ENCODE measurements at regions not wholly inside any gene's neighbourhood (a gene's known extent, or its start where the extent isn't known, plus 50 kb on each side); places are given as distances from the start of the nearest gene placed in this dataset.
A peak's percentile ranks its signal among the peaks of the same experiment; 100 is the strongest.
"Not testable (repeated sequence)": the region's sequence is repeated elsewhere in the genome, so short reads cannot be mapped to it uniquely, and the experiment has no call there.

DNA sequence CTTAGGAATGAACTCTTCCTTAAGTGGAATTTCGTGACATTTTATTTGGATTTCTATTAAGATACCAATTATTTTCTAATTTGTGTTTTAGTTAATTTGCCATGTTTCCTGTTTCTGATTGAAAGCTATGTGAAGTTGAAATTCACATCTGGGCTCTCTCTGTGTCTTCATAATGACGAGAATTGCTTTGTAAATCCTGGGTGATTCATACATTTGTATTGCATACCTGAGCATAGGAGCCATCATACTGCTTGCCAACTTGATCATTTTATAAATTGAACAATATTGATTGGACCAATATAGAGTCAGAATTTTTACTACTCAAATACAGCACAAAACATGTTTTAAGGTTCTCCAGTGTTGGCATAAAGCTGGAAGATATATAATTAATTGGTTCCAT lies 817.9 kb downstream of the BRINP3 start:
- no peak for DNase-seq (ENCODE audit: low spot score)

- peak; percentile 20 for DNase-seq (ENCODE audit: low spot score)
Observed at GRCh38 chr1:189662190-189662589, 815.5 kb downstream of the BRINP3 start.

DNA sequence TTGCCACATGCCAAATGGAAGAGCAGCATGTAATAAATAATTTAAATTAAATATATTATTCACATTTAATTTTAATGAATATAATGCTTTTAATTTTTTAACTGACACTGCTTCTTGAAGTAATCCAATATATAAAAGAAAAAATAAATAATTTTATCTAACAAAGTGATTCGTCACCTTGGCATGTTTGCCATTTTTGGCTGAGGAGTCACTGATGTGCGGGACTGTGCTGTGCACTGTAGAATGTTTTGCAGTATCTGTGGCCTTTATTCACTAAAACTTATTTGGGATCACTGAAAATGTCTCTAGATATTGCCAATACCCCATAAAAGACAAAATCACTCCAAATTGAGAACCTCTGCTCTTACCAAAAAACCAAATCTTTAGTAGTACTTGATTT lies 807.8 kb downstream of the BRINP3 start:
- DNase-seq (ENCODE audit: low spot score), result no peak

DNA sequence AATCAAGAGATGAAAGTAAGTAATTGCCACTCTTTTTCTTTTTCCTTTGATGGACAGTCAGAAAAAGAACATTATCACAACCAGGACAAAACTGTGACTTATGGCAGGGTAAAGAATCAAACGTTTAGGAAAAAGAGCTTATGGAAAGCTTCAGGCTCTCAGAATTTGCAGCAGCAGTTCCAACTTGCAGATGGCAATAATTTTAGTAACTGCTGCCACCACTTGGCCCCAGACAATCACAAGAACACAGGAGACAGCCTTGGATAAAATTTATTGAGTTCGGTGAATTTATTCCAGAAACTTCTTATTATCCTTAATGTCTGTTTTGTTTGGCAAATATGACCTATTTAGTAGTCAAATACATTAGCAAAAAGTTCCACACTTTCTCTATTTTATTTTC lies 804.4 kb downstream of the BRINP3 start:
- DNase-seq (ENCODE audit: low spot score), result no peak

- DNase-seq (ENCODE audit: low spot score), result no peak
Observed at GRCh38 chr1:189675712-189676244, 801.9 kb downstream of the BRINP3 start.

GRCh38 chr1:189678779-189679178 lies 798.9 kb downstream of the BRINP3 start:
- no peak for DNase-seq (ENCODE audit: low spot score)

DNA sequence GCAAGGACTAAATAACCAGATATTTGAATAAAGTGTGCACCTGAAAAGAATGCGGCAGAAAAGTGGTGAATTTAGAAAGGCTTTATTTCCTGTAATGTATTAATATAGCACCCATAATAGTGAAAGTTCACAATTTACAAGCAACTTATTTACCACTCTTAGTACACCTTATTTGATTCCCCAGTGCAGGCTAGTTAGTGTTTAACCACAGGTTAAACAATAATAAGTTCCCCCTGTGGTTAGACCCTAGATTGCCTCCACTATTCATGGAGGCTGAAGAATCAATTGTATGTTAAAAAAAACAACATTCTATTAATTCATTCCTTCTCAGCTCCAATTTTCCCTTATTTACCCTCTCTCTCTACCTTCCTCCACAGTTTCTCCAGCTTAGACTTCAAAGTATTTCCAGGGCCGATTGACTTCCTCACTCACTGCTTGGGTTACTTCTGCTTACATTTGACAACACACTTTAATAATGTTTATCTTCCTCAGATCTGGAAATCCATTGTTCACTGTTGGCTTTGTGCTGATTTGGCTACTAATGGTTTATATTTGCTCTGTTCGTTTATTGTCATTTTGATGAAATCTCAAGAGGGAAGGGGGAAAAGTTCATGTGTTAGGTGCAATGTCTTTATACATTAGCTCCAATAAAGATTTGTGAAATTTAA lies 796.3 kb downstream of the BRINP3 start:
- no peak for DNase-seq (ENCODE audit: low spot score)

- no peak for DNase-seq (ENCODE audit: low spot score)
Observed at GRCh38 chr1:189682591-189682990, 795.1 kb downstream of the BRINP3 start.

DNA sequence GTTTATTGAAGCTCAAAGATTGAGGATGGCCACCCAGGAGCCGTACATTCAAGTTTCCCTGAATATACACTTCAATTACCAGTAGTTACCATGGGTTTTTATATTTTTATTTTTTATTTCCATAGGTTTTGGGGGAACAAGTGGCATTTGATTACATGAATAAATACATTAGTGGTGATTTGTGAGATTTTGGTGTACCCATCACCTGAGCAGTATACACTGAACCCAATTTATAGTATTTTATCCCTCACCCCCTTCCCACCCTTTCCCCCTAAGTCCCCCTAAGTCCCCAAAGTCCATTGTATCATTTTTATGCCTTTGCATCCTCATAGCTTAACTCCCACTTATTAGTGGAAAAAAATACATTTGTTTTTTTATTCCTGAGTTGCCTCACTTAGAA lies 791.4 kb downstream of the BRINP3 start:
- DNase-seq (ENCODE audit: low spot score), result no peak

GRCh38 chr1:189693140-189693539 lies 784.5 kb downstream of the BRINP3 start:
- no peak for DNase-seq (ENCODE audit: low spot score)

GRCh38 chr1:189696297-189696696 lies 781.4 kb downstream of the BRINP3 start:
- no peak for DNase-seq (ENCODE audit: low spot score)

DNA sequence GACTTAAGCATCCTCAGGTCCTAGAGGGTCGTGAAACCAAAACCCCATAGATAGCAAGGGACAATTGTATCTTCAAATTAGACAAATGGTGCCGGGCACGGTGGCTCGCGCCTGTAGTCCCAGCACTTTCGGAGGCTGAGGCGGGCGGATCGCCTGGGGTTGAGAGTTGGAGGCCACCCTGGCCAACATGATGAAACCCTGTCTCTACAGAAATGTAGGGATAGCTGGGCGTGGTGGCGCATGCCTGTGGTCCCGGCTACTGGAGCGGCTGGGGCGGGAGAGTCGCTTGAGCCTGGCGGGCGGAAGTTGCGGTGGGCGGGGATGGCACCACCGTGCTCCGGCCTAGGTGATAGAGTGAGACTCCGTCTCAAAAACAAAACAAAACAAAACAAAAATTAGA lies 780.6 kb downstream of the BRINP3 start:
- DNase-seq (ENCODE audit: low spot score), result no peak

DNA sequence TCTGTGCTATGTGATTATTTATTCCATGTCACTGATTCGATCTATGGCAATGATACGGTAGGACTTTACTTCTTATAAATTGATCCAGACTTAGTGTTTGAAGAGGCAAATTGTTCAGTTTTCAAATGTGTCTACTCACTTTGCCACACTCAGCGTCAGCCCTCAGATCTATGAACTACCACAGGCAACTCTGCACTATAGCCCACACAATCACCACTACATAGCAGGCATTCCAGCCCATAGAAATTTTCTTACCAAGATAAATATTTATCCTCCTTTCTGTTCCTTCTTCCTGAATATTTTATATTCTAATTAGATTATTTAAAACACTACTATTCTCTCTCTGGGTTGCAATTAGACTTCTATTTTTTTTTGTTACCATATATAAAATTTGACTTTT lies 776.1 kb downstream of the BRINP3 start:
- DNase-seq (ENCODE audit: low spot score), result no peak

- no peak for DNase-seq (ENCODE audit: low spot score)
Observed at GRCh38 chr1:189706594-189706993, 771.1 kb downstream of the BRINP3 start.

DNA sequence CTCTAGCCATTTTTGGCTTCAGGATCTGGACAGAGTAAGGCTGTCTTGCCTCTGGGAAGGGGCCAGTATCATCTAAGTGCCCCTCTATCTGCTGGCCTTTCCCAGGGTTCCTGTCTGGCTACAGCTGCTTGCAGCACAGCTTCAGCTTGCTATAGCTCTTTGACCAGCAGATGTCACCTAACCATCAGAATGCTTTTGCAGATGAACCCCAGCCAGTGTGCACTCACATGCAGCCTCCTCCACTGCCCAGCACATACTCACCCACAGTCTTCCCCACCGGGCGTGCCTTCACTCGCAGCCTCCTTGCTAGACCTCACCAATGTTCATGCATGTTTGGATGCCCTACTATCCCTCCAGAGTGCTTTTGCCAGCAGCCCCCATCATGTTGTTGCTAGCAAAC lies 769.0 kb downstream of the BRINP3 start:
- no peak for DNase-seq (ENCODE audit: low spot score)

DNA sequence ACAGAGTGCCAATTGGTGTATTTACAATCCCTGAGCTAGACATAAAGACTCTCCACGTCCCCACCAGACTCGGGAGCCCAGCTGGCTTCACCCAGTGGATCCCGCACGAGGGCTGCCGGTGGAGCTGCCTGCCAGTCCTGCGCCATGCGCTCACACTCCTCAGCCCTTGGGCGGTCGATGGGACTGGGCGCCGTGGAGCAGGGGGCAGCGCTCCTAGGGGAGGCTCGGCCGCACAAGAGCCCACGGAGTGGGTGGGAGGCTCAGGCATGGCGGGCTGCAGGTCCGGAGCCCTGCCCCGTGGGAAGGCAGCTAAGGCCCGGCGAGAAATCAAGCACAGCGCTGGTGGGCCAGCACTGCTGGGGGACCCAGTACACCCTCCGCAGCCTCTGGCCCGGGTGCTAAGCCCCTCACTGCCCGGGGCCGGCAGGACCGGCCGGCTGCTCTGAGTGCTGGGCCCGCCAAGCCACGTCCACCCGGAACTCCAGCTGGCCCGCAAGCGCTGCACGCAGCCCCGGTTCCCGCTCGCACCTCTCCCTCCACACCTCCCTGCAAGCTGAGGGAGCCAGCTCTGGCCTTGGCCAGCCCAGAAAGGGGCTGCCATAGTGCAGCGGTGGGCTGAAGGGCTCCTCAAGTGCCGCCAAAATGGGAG lies 759.4 kb downstream of the BRINP3 start:
- DNase-seq (ENCODE audit: low spot score), result not testable (repeated sequence)

DNA sequence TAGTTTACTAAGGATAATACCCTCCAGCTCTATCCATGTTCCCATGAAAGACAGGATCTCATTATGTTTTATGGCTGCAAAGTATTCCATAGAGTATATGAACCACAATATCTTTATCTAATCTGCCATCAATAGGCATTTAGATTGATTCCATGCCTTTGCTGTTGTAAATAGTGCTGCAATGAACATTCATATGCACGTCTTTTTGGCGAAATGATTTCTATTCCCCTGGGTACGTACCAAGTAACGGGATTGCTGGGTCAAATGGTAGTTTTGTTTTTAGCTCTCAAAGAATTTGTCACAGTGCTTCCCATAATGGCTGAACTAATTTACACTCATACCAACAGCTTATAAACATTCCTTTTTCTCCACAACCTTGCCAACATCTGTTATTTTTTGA lies 750.9 kb downstream of the BRINP3 start:
- no peak for DNase-seq (ENCODE audit: low spot score)

- no peak for DNase-seq (ENCODE audit: low spot score)
Observed at GRCh38 chr1:189751311-189751710, 726.4 kb downstream of the BRINP3 start.

GRCh38 chr1:189752461-189752995 lies 725.1 kb downstream of the BRINP3 start:
- DNase-seq (ENCODE audit: low spot score), result no peak

DNA sequence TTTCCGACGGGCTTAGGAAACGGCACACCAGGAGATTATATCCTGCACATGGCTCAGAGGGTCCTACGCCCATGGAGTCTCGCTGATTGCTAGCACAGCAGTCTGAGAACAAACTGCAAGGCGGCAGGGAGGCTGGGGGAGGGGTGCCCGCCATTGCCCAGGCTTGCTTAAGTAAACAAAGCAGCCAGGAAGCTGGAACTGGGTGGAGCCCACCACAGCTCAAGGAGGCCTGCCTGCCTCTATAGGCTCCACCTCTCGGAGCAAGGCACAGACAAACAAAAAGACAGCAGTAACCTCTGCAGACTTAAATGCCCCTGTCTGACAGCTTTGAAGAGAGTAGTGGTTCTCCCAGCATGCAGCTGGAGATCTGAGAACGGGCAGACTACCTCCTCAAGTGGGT lies 722.6 kb downstream of the BRINP3 start:
- not testable (repeated sequence) for DNase-seq (ENCODE audit: low spot score)

- no peak for DNase-seq (ENCODE audit: low spot score)
Observed at GRCh38 chr1:189764391-189765320, 713.0 kb downstream of the BRINP3 start.

DNA sequence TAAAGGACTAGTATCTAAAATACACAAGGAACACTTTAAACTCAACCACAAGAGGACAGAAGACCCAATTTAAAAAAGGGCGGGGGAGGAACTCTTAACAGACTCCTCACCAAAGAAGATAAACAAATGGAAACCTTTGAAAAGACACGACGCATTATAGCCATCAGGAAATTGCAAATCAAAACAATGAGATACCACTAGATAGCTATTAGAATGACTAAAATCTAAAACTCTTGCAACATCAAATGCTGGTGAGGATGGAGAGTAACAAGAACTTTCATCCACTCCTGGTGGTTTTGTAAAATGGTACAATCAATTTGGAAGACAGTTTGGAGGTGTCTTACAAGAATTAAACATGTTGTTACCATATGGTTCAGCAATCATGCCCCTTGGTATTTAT lies 708.2 kb downstream of the BRINP3 start:
- DNase-seq (ENCODE audit: low spot score), result no peak

All from LoVo (cell line).